ENCODE measurements at regions not wholly inside any gene's neighbourhood (a gene's known extent, or its start where the extent isn't known, plus 50 kb on each side); places are given as distances from the start of the nearest gene placed in this dataset.
"Not testable (repeated sequence)": the region's sequence is repeated elsewhere in the genome, so short reads cannot be mapped to it uniquely, and the experiment has no call there.

GRCh38 chr18:961644-962355 lies 57.1 kb downstream of the ADCYAP1 start:
- peak; percentile 38 for DNase-seq

DNA sequence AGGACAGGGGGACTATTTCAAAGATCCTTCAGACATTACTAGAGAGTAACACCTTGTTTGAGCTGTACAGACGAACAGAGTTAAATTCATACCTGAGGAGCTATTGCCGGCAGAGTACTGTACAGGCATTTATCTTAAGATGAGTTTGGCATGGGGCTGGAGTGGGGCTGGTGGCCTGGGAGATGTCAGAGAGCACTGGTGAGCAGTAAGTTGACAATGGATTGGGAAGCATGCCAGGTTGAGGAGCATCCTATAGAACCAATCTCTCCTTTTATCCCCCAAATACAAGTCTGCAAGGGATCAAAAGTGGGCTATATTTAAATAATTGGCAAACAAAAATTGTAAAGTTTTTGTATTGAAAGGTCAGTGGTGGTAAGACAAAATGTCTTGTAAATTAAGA lies 58.6 kb downstream of the ADCYAP1 start:
- no peak for DNase-seq

DNA sequence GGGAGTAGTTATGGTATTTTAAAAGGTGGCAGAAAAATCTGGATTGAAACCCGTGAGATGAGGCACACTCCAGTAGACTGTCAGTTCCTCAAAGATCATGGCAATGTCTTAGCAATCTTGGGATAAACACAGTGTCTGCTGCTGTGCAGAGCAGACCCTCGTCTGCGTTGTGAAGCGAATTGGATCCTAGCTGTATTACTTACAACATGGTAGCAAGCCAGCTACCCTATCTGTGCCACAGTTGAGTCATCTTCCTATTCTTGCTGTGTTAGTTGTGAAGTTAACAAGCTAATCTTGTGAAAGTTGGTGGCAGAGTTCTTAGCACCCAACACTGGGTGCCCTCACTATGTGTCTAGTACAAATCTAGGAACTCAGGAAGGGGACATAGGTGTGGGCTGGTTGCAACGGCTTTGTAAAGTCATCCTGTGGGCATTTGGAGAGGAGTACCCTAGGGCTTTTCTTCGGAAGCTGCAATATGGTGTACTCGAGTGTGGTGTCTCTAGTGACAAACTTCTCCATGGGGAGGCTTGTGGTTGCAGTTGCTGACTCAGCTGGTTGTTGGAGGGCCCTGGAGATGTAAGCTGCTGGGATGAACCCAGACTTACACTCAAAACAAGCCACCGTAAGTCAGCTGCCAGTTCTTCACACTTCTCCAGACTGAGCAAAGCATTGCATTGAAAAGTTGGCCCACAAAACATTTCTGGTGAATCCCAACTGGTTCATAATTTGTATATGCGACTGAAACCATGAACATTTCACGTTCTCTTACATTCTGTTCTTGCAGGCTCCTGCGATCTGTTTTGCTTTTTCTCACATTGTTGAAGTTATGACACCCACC lies 61.5 kb downstream of the ADCYAP1 start:
- DNase-seq: no peak

DNA sequence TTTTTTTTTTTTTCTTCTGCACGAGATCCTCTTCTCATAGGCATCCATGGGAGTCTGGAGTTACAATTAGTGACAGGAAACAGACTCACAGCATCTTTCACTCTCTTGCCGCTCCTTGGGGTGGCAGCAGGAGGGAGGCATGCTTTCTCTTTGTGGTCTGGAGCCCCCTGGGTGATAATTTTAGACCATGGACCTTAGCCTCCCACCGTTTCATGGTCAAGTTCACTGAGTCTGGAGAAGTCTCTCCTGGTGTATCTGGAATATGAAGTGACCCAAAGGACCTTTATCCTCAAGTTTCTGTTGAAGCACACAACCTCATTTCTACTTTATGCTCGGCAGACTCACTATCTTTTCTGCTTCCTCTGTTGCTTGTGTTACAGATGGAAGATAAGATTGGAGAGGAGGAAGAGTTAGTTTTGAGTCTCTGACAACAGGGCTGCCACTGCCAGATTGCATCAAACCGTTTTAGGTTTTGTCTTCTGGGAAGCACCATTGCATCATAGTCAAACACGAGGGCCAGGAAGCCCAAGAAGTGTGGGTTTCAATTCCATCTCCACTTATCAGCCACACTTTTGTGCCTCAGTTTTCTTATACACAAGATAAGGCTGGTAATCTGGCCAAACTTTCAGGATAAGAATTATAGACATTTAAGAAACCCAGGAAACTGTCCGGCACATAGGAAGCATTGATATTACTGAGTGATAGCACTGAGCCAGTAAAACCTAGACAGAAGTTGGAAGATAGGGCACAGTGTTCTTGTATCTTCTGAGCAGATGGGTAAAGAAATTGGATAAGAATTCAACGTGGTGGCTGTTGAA lies 62.3 kb downstream of the ADCYAP1 start:
- DNase-seq: no peak

DNA sequence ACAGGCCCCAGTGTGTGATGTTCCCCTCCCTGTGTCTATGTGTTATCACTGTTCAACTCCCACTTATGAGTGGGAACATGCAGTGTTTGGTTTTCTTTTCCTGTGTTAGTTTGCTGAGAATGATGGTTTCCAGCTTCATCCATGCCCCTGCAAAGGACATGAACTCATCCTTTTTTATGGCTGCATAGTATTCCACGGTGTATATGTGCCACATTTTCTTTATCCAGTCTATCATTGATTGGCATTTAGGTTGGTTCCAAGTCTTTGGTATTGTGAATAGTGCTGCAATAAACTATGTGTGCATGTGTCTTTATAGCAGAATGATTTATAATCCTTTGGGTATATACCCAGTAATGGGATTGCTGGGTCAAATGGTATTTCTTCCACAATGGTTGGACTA lies 64.2 kb downstream of the ADCYAP1 start:
- not testable (repeated sequence) for DNase-seq

DNA sequence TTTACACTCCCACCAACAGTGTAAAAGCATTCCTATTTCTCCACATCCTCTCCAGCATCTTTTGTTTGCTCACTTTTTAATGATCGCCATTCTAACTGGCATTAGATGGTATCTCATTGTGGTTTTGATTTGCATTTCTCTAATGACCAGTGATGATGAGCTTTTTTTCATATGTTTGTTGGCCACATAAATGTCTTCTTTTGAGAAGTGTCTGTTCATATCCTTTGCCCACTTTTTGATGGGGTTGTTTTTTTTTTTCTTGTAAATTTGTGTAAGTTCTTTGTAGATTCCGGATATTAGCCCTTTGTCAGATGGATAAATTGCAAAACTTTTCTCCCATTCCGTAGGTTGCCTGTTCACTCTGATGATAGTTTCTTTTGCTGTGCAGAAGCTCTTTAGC lies 64.6 kb downstream of the ADCYAP1 start:
- DNase-seq: not testable (repeated sequence)

- not testable (repeated sequence) for DNase-seq
Observed at GRCh38 chr18:974606-975005, 69.9 kb downstream of the ADCYAP1 start.

DNA sequence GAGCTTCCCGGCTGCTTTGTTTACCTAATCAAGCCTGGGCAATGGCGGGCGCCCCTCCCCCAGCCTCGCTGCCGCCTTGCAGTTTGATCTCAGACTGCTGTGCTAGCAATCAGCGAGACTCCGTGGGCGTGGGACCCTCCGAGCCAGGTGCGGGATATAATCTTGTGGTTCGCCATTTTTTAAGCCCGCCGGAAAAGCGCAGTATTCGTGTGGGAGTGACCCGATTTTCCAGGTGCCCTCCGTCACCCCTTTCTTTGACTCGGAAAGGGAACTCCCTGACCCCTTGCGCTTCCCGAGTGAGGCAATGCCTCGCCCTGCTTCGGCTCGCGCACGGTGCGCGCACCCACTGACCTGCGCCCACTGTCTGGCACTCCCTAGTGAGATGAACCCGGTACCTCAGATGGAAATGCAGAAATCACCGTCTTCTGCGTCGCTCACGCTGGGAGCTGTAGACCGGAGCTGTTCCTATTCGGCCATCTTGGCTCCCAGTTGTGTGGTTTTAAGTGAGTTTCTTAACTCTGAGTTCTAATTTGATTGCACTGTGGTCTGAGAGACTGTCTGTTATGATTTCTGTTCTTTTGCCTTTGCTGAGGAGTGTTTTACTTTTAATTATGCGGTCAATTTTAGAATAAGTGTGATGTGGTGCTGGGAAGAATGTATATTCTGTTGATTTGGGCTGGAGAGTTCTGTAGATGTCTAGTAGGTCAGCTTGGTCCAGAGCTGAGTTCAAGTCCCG lies 71.9 kb downstream of the ADCYAP1 start:
- DNase-seq: not testable (repeated sequence)

GRCh38 chr18:977327-977726 lies 72.7 kb downstream of the ADCYAP1 start:
- DNase-seq: not testable (repeated sequence)

GRCh38 chr18:977732-978131 lies 73.1 kb downstream of the ADCYAP1 start:
- not testable (repeated sequence) for DNase-seq

- DNase-seq: no peak
Observed at GRCh38 chr18:980586-980985, 75.9 kb downstream of the ADCYAP1 start.

DNA sequence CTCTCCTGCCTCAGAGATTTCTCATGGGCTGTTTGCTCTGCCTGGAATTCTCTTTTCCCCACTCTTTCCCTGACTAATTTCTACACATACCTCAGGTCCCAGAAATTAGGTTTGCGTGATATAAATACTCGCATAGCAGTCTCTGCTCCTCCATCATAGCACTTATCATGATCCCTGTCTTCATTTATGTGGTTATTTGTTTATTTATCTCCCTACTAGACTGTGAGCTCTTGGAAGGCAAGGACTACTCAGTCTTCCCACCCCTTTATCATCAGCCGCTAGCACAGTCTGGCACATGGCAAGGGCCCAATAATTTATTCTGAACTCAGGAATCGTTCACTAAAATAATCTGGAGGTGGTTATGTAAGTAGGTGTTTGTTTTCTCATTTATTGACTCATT lies 79.3 kb downstream of the ADCYAP1 start:
- no peak for DNase-seq

DNA sequence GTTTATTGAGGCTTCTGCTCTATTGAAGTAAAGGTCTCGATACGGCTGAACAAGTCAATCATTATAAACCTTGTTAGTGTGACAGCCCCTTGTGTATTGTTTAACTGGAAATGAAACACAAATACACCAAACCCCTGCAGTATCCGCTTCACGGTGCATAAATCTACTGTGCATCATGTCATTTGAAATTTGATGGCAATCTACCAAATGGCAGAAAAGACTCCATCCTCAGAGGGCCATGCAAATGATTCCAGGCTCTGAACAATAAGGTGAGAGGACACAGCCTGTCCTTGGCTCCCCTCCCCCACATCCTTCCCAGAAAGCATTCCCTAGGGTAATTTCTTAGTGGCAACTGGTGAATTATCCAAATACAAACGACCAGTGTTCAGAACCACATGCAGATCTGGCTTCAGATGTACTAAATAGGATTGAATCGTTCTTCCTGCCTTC lies 80.6 kb downstream of the ADCYAP1 start:
- DNase-seq: no peak

DNA sequence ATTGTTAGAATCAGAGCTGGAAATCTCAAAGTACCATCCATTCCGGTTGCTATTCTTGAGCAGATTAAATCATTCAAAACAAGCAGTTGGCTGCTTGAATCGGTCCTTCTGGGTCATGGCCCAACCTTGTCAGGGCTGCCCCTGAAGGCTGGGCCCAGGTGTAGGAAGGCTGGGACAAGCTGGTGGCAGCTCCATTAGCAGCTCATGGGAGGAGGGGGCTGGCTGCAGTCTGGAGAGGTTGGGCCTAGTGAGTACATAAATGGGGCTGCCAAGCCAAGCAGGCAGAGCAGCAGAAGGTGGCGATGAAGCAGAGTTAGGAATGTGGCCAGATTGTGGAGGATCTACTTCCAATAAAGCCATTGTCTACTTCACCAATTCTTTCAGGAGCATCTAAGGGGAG lies 81.4 kb downstream of the ADCYAP1 start:
- DNase-seq: no peak

DNA sequence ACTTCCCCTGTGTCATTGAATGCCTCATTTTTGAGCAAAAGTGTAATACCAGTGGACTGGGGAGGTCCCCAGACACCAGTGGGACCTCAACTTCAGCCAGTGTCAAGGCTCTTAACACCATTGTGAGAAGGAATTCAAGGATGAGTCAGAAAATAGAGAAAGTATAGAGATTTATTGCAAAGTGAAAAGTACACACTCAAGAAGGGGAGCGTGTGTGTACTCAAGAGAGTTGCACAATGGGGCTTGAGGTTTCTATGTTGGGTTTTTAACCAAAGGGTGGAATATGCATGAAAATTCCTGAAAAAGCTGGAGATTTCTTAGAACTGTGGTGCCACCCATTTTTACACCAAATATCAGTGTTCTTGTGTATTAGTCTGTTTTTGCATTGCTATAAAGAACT lies 81.9 kb downstream of the ADCYAP1 start:
- no peak for DNase-seq

DNA sequence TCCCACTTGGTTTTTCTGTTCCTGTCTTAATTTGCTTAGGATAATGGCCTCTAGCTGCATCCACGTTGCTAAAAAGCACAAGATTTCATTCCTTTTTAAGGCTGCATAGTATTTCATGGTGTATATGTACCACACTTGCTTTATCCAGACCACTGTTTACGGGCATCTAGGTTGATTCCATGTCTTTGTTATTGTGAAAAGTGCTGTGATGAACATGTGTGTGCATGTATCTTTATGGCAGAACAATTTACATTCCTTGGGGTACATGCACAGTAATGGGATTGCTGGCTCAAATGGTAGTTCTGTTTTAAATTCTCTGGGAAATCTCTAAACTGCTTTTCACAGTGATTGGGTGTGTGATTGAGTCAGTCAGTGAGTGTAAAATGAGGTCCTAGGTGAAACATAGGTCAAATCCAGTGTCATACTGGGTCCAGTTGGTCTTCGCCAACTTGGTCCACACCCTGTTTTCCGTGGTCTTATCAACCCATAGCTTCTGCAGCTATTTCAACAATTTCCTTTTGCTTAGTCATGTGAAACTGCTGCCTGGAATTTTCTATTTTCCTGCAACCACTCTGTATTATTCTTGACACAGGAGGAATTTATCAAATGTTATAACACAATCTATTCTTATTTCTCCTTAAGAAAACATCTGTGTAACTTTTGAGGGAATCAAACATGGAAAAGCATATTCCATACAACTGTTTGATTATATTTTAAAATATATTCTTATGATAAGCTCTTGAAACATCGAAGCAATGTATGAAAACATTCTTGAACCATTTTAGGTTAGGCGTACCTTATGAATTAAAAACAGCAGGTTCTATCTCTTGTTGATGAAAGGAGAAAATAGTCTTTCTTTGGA lies 82.9 kb downstream of the ADCYAP1 start:
- no peak for DNase-seq

GRCh38 chr18:989425-989824 lies 84.8 kb downstream of the ADCYAP1 start:
- no peak for DNase-seq

- DNase-seq: no peak
Observed at GRCh38 chr18:990197-990596, 85.5 kb downstream of the ADCYAP1 start.

GRCh38 chr18:991441-991840 lies 86.8 kb downstream of the ADCYAP1 start:
- DNase-seq: no peak

- no peak for DNase-seq
Observed at GRCh38 chr18:993560-993959, 88.9 kb downstream of the ADCYAP1 start.

DNA sequence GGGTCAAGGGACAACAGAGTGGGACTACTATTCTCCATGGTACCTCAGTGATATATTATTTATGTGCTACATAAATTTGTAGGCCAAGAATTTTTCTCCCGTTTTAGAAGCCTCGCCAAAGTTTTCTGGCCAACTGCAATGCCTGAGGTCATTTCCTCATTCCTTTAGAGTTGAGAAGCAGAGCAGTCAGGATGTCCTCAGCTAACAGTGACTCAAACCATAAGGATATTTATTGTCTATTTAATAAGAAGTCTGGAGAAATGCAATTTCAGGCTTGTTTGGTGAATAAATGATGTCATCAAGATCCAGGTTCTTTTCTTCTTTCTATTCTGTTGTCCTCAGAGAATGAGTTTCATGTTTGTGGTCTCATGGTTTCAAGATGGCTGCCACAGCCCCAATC lies 91.0 kb downstream of the ADCYAP1 start:
- DNase-seq: no peak

- DNase-seq: no peak
Observed at GRCh38 chr18:997499-997898, 92.8 kb downstream of the ADCYAP1 start.
